ENCODE measurements at regions not wholly inside any gene's neighbourhood (a gene's known extent, or its start where the extent isn't known, plus 50 kb on each side); places are given as distances from the start of the nearest gene placed in this dataset.

DNA sequence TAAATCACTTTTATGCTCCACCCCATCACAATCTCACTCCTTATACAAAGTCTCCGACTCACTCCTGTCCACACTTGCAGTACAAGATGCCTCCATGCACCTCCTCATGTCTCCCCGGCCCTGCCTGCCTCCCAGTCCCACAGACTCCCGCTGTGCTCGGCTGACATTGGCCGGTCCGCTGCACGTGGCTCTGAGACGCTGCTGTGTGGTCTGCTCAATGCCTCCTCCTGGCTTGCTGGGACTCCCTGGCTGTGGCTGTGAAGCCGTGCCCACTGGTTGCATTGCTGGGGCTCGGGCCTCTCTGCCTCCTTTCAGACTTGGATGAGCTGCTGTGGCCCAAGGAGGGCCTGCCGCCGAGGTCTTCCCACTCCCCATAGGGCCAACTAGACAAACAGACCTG lies 224.0 kb upstream of the B3GAT1 start:
- intact Hi-C loops (cut with micrococcal nuclease): no loop called here

GRCh38 chr11:134634897-134635831 lies 223.1 kb upstream of the B3GAT1 start:
- intact Hi-C loops (cut with micrococcal nuclease): no loop called here

DNA sequence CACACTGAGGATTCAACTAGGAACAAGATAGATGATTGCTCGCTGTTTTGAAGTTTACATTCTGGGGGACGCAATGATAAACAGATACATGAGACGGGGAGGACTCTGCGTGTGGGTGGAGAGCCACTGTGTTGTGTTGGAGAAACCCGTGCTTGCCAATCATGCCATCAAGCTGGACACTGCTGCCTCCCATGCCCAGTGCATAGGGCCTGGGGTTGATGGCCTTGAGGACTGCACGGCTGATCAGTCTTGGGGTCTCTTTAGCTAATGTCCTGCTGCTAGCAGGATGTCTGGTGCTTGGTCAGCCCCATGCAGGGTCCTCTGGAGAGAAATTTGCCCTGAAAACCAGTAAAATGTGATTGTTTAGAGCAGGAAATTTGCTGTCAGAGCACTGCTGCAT lies 221.2 kb upstream of the B3GAT1 start:
- intact Hi-C loops (cut with micrococcal nuclease): no loop called here

DNA sequence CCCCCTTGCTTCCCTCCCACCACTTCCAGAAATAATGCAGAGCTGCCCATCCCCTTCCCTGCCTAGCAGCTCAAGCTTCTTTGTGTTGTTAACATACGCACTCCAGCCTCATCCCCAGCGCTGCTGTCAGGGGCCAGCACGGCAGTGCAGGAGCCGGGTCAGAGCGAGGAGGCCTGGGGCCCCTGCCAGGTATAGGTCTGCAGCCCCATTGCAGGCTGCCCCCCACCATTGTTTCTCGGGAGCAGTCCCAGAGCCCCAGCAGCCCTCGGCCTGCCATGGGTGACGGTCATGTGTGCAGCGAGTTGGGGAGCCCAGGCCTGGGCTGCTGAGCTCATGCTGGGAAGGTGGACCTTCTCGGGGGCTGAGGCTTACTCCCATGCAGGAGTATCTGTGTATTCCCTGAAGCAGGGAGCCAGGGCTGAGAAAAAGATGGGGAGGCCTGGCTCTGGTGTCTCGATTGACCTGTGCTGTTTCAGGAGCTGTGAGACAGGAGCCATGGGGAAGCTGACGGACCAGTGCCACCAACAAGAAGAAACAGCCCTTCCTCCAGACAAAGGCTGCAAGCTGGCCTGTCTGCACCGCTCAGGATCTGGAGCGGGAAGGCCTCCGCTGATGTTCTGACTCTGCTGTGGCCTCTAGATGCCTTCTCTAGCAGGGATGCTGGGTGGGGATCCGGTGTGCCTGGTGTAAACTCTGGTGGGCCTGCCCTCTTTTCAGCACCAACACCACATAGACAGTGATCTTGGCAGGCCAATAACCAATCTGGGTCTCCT lies 220.5 kb upstream of the B3GAT1 start:
- intact Hi-C loops (cut with micrococcal nuclease): no loop called here

GRCh38 chr11:134630861-134631260 lies 218.8 kb upstream of the B3GAT1 start:
- intact Hi-C loops (cut with micrococcal nuclease): no loop called here

DNA sequence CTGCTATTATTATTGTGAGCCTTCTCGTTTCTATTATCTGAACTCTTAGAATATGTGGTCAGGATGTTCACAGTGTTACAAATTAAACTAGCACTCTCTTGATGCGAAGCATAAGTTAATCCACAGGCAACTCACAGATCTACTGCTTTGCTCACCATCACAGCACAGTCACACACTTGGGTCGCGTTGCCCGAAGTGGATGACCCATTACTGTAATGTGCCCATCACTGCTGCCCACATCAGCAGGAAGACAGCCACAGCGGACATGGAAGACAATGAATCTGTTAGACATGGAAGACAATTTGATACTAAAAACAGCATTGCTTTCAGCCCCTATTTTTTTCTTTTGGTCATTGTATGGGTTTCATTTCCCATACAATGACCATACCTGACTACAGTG lies 216.4 kb upstream of the B3GAT1 start:
- intact Hi-C loops (cut with micrococcal nuclease): no loop called here

GRCh38 chr11:134626032-134626431 lies 214.0 kb upstream of the B3GAT1 start:
- intact Hi-C loops (cut with micrococcal nuclease): no loop called here

DNA sequence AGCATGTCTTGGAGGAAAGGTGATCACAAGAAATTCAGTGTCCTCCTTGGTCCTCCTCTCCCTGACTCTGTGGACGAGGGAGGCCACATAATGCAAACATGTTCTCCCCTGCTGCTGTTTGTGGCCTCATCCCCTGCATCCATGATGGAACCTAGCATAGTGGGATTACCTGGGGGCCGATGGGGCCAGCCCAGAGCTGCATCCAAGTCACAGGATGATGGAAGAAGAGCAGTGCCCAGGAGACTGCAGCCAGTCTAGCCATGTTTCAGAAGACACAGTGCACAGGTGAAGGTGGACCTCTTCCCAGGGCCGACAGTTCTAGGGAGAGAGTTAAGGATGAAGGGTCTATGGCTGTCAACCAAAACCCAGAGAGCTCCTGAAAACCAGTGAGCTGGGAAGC lies 213.6 kb upstream of the B3GAT1 start:
- intact Hi-C loops (cut with micrococcal nuclease): no loop called here

GRCh38 chr11:134625151-134625550 lies 213.1 kb upstream of the B3GAT1 start:
- intact Hi-C loops (cut with micrococcal nuclease): no loop called here

GRCh38 chr11:134624166-134624920 lies 212.3 kb upstream of the B3GAT1 start:
- intact Hi-C loops (cut with micrococcal nuclease): no loop called here

DNA sequence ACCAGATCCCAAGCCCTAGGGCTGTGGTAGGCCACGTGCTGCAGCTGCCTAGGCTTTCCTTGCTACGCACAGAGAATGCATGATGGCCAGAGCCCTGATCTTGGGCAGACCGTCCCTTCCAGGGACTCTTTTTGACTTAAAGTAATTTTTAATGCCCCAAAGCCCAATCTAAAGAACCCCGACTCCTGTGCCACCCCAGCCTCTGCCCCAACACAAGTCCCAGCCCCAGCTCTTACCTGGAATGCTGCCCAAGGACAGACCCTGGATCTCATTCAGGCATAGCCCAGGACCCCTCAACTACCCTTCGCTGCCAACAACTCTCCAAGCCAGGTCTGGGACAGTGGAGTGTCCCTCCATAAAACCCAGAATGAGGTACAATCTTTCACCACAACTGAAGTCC lies 211.7 kb upstream of the B3GAT1 start:
- intact Hi-C loops (cut with micrococcal nuclease): no loop called here

- intact Hi-C loops (cut with micrococcal nuclease): no loop called here
Observed at GRCh38 chr11:134622458-134622857, 210.4 kb upstream of the B3GAT1 start.

GRCh38 chr11:134617360-134617759 lies 205.3 kb upstream of the B3GAT1 start:
- intact Hi-C loops (cut with micrococcal nuclease): no loop called here

GRCh38 chr11:134616038-134616437 lies 204.0 kb upstream of the B3GAT1 start:
- intact Hi-C loops (cut with micrococcal nuclease): no loop called here

GRCh38 chr11:134615041-134615615 lies 203.1 kb upstream of the B3GAT1 start:
- intact Hi-C loops (cut with micrococcal nuclease): no loop called here

GRCh38 chr11:134614141-134614540 lies 202.1 kb upstream of the B3GAT1 start:
- intact Hi-C loops (cut with micrococcal nuclease): no loop called here

DNA sequence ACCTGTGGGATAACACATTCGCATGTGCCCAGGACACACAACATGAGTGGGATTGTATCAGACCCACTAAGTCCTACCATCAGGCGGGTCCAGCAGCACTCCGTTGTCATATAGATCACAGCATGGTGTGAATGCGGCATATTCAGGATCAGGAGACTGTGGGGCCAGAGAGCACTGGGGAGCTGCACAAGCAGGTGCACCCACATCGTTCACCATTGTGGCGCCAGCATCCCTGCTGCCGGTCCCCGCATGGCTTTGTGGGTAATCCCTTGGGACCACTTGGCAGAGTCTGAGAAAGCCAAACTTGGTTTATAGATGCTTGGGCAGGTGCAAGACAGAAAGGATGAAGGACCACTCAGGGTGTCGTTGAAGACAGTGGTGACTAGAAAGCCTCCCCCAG lies 201.6 kb upstream of the B3GAT1 start:
- intact Hi-C loops (cut with micrococcal nuclease): no loop called here

GRCh38 chr11:134612140-134613030 lies 200.3 kb upstream of the B3GAT1 start:
- intact Hi-C loops (cut with micrococcal nuclease): no loop called here

DNA sequence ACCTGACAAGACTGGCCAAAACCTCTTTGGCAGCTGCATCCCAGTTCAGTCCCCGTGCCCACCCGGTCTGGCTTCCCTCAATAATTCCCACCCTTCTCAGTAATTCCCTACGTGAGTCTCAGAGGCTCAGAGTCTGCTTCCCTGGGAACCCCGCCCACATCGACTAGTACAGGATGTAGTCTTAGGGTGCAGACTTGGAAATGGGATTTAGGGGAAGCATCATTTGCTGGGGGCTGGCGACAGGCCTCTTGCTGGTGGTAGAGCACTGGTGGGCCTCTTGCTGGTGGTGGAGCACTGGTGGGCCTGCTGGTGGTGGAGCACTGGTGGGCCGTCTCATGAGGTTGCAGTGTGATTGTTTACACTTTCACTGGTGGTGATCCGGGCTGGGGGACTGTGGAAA lies 199.5 kb upstream of the B3GAT1 start:
- intact Hi-C loops (cut with micrococcal nuclease): no loop called here

- intact Hi-C loops (cut with micrococcal nuclease): no loop called here
Observed at GRCh38 chr11:134610116-134610910, 198.3 kb upstream of the B3GAT1 start.
